GM18517 (cell line): ENCODE measurements at regions not wholly inside any gene's neighbourhood (a gene's known extent, or its start where the extent isn't known, plus 50 kb on each side); places are given as distances from the start of the nearest gene placed in this dataset.

Source experiments
- ATAC-seq: cut with Tn5 transposase; IDR thresholded peaks from one replicate; pipeline ENCODE4 v1.9.1; 2021; ENCODE audit warnings: mild to moderate bottlenecking, moderate library complexity; ENCODE audit not compliant: unreplicated experiment

DNA sequence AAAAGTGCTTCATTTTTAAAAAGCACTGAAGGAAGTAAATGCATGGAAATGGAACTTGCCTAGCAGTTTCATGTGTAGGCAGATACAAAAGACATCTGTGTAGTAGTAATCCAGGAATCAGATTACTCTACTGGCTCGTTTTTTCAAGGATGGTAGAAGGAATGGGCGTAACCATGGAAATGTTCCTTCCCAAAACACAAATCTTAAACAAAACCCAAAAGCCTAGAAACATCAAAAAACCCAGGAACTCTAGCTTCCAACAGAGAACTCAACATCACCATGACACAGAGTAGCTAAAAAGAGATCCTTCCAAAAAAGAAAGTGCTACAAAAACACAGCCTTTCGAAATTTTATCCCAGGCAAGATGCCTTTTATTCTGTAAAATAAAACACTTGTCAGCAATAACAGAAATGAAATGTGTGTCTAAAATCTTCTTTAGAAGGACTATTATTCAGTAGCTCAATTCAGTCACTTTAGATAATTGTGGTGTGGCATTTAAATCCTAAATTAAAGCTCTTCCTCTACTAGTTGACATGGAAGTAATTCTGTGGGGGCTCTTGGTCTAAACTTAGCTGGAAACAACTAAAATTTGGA, 81.7 kb downstream of the FAM217A start:
- ATAC-seq = no peak

DNA sequence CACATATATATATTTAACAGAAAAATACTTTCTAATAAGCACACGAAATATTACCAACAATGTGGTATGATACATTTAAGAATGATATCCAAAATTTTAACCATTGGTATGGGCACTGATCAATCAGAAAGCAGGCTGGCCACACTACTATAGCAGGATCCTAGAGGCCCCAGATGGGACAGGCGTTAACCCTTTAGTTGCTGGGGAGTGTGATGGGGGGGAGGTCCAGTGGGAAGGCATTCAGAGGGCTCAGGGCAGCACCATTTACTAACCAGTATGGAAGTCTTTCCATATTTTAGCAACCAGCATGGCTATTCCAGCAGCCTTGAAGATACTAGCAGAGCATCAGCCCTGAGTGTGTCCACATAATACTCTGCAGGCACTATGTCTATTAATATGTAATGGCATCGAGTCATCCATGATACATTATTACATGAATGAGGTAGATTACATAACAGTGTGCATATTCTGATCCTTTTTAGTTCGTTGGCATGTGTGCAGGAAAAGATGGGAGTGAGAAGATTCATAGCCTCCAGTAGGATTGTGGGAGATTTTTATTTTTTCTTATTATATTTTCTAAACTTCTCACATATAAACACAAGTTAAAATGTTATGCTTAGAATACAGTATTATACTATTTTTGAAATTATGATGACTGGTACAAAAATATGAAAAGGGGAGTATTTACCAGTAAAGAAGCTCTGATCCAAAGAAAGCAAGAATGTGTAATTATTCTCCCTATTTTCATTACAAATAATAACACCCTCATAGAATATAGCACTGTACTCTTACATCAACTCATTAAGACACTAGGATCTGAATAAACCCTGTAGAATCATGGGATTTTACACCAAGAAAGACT, 78.9 kb downstream of the FAM217A start:
- ATAC-seq = no peak

DNA sequence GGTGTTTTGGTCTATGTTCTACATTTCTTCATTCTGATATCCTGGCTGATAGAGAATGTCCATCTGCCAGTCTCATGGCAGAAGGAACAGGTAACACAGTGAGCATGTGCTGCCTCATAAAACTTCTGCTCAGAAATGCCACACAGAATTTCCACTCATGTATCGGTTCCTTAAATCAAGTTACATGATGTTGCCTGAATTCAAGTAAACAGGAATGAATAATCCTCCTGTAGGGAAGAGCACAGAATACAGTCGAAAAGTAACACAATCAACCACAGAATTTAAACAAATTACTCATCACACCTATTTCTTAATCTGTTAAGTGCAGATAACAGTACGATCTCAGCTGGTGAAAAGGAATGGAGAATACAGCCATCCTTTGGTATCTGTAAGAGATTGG, 74.7 kb downstream of the FAM217A start:
- no peak for ATAC-seq

- ATAC-seq = no peak
Observed at GRCh38 chr6:4008324-4009047, 70.5 kb downstream of the FAM217A start.

DNA sequence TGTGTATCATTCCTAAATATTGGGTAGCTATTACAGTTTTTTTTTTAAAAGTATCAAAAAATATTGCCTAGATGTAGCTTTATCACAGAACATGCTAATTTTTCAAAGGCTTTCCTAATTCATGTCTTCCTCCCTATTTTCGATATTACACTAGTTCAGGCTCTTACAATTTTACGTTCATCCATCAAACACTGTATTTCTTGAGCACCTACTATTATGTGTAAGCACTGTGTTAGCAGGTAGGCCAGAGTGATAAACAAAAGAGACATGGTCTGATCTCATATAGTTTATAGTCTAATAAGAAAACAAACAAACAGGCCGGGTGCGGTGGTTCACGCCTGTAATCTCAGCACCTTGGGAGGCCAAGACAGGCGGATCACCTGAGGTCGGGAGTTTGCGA, 69.5 kb downstream of the FAM217A start:
- ATAC-seq = no peak

DNA sequence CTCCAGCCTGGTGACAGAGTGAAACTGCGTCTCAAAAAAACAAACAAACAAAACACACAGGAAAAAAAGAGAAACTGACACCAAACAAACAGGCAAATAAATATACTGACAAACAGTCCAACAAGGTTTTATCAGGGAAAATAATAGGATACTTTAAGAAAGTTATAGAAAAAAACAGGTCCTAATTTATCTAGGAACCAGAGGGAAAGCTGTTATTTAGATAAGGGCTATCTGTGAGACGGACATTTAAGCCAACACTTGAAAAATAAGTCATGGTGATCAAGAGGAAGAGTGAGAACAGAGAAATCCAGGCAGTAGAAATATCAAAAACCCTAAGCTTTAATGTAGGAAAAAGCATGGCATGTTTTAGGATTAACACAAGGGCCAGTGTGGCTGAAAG, 68.9 kb downstream of the FAM217A start:
- no peak for ATAC-seq

GRCh38 chr6:4010689-4011090, 68.2 kb downstream of the FAM217A start:
- no peak for ATAC-seq

GRCh38 chr6:4012826-4013225, 66.1 kb downstream of the FAM217A start:
- no peak for ATAC-seq

DNA sequence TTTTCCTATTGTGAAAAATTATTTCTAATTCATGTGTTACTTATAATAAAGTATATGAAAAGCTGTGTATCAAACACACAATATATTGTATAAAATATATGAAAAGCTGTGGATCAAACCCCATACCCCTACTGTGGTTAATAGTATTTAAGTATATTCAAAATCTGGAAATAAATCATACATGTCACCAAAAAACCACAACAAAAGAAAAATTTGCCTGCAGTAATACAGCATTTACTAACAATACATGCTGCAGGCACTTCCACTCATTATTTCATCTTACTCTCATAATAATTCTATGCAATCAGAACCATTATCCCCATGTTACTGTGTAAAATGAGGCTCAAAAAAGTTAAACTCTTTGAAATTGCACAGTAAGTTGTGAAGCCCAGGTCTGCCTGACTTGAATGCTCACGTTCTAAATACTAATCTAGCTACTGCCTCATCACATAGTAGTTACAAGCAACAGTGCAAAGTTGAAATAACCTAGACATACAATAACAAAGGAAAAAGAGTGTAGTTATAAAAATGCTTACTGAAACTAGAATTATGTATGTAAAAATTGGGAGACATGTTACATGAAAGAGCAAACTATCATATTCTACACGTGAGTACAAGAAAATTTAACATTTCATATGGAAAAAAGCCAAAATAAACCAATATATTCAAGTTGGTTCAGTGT, 61.7 kb downstream of the FAM217A start:
- no peak for ATAC-seq

DNA sequence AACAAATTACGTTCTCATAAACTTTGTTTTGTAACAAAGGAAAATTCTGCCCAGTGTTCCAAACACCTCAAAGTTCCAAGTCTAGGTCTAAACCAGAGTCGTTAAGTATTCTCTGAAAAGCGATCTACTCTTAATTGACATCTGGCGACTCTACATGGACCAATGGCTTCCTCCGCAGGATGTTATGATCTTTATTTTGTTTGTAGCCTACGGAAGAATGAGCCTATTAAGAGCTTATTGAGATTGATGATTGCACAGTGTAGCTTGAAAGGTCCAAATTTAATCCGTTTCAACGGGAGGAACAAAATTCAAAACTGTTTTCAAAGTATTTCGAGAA, 61.1 kb downstream of the FAM217A start:
- ATAC-seq = no peak

GRCh38 chr6:4018171-4018923, 60.6 kb downstream of the FAM217A start:
- peak; percentile 63 for ATAC-seq
